Suprapubic skin (tissue), 4 donors: ENCODE measurements at regions not wholly inside any gene's neighbourhood (a gene's known extent, or its start where the extent isn't known, plus 50 kb on each side); places are given as distances from the start of the nearest gene placed in this dataset.

Source experiments
- CTCF ChIP-seq, 2 donors: fragments of 200-600 bp in 1 of 2; fragments of 450-650 bp in 1 of 2; sonication (generic) in 1 of 2; IDR thresholded peaks; one replicate each; pipeline ENCODE4 v1.5.1; 2016 to 2019; ENCODE audit warnings: antibody characterized with exemption in 2 of 2, mild to moderate bottlenecking in 1 of 2, moderate library complexity in 1 of 2
- EP300 ChIP-seq: sonication (generic); formaldehyde crosslinking; IDR thresholded peaks from one replicate; pipeline ENCODE4 v1.6.1; 2017; ENCODE audit warnings: antibody characterized with exemption
- POLR2A ChIP-seq, 2 donors: fragments of 450-650 bp; IDR thresholded peaks; one replicate each; pipeline ENCODE4 v1.6.1; 2017; ENCODE audit warnings: antibody characterized with exemption in 2 of 2, mild to moderate bottlenecking in 2 of 2, moderate library complexity in 2 of 2
- POLR2AphosphoS5 ChIP-seq, 3 donors: sonication (generic); formaldehyde crosslinking; IDR thresholded peaks; one replicate each; pipeline ENCODE4 v1.6.1; 2017; ENCODE audit warnings: antibody characterized with exemption in 3 of 3

GRCh38 chr11:11157185-11157584 lies 195.9 kb downstream of the CSNK2A3 start:
- no peak for TF ChIP-seq POLR2A (IDR thresholded peaks at IDR 0.05)
- peak in 1 of 2 donors; percentile 24 for TF ChIP-seq CTCF (IDR thresholded peaks at IDR 0.05)
- no peak for TF ChIP-seq EP300
- no peak for TF ChIP-seq POLR2AphosphoS5 (IDR thresholded peaks at IDR 0.05)
